HEK293 (cell line): ENCODE measurements at regions not wholly inside any gene's neighbourhood (a gene's known extent, or its start where the extent isn't known, plus 50 kb on each side); places are given as distances from the start of the nearest gene placed in this dataset.

Experiments used
- CTCF ChIP-seq: fragments of 450-650 bp; formaldehyde crosslinking; IDR thresholded peaks from 2 replicates; pipeline ENCODE4 v1.5.1; 2016; ENCODE audit warnings: missing biosample characterization, missing genetic modification characterization
- GLI4 ChIP-seq: fragments of 450-650 bp; formaldehyde crosslinking; IDR thresholded peaks from 2 replicates; pipeline ENCODE4 v1.5.1; 2016; ENCODE audit warnings: missing biosample characterization, missing genetic modification characterization
- HOXA7 ChIP-seq: sonication (generic); formaldehyde crosslinking; IDR thresholded peaks from 2 replicates; pipeline ENCODE4 v1.8.1; 2022; ENCODE audit warnings: missing genetic modification reagents, borderline replicate concordance
- YY1 ChIP-seq: fragments of 450-650 bp; formaldehyde crosslinking; IDR thresholded peaks from 2 replicates; pipeline ENCODE4 v1.5.1; 2018; ENCODE audit warnings: missing biosample characterization, missing genetic modification characterization
- ZFP37 ChIP-seq: fragments of 450-650 bp; formaldehyde crosslinking; IDR thresholded peaks from 2 replicates; pipeline ENCODE4 v1.5.1; 2016; ENCODE audit warnings: missing biosample characterization, missing genetic modification characterization
- ZNF157 ChIP-seq: fragments of 450-650 bp; formaldehyde crosslinking; IDR thresholded peaks from 2 replicates; pipeline ENCODE4 v1.5.1; 2016; ENCODE audit warnings: missing biosample characterization, missing genetic modification characterization
- ZNF214 ChIP-seq: fragments of 450-650 bp; formaldehyde crosslinking; IDR thresholded peaks from 2 replicates; pipeline ENCODE4 v1.5.1; 2017; ENCODE audit warnings: missing biosample characterization, mild to moderate bottlenecking, missing genetic modification characterization, borderline replicate concordance
- ZNF221 ChIP-seq: fragments of 450-650 bp; formaldehyde crosslinking; IDR thresholded peaks from 2 replicates; pipeline ENCODE4 v1.5.1; 2017; ENCODE audit warnings: missing biosample characterization, missing genetic modification characterization, borderline replicate concordance
- ZNF23 ChIP-seq: fragments of 450-650 bp; formaldehyde crosslinking; IDR thresholded peaks from 2 replicates; pipeline ENCODE4 v1.5.1; 2016; ENCODE audit warnings: missing biosample characterization, missing genetic modification characterization, borderline replicate concordance
- ZXDB ChIP-seq: fragments of 450-650 bp; formaldehyde crosslinking; IDR thresholded peaks from 2 replicates; pipeline ENCODE4 v1.5.1; 2016; ENCODE audit warnings: missing biosample characterization, missing genetic modification characterization
- TF ChIP-seq, protein P1 (sequence below): fragments of 450-650 bp; formaldehyde crosslinking; IDR thresholded peaks from 2 replicates; pipeline ENCODE4 v1.5.1; 2016; ENCODE audit warnings: missing biosample characterization, missing genetic modification characterization
- TF ChIP-seq, protein P2 (sequence below): fragments of 450-650 bp; formaldehyde crosslinking; IDR thresholded peaks from 2 replicates; pipeline ENCODE4 v1.5.1; 2016; ENCODE audit warnings: missing biosample characterization, missing genetic modification characterization

DNA sequence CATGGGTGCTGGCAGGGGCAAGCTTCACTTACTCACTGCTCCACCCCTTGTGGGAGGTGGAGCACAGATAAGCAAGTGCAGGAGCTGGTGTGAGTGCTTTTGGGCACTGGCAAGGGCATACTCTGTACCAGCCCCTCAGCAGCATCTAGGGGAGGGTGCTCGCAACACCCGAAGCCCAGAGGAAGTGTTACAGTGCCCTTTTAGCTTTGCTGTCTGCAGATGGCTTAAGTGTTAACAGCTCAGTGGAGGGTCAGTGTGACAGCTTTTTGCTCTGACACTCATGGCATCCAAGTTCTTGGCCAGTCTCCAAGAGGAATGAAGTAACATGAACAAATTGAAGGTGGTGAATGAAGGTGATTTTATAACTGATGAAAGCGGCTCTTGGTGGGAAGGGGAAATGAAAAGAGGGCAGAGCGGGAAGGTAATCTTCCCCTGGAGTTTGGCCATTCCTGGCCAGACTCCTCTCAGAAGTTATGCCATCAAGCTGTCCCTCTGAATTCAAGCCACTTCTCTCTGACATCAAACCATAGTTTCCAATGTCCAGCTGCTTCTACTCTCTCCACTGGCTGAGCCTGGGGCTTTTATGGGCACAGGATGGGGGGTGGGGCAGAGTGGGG, 862.5 kb downstream of the KCNMA1 start:
- TF ChIP-seq ZXDB (tag by site-specific recombination), result no peak
- TF ChIP-seq CTCF (tag by site-specific recombination), result no peak
- no peak for TF ChIP-seq ZFP37
- no peak for TF ChIP-seq ZNF221
- TF ChIP-seq, protein P1, sequence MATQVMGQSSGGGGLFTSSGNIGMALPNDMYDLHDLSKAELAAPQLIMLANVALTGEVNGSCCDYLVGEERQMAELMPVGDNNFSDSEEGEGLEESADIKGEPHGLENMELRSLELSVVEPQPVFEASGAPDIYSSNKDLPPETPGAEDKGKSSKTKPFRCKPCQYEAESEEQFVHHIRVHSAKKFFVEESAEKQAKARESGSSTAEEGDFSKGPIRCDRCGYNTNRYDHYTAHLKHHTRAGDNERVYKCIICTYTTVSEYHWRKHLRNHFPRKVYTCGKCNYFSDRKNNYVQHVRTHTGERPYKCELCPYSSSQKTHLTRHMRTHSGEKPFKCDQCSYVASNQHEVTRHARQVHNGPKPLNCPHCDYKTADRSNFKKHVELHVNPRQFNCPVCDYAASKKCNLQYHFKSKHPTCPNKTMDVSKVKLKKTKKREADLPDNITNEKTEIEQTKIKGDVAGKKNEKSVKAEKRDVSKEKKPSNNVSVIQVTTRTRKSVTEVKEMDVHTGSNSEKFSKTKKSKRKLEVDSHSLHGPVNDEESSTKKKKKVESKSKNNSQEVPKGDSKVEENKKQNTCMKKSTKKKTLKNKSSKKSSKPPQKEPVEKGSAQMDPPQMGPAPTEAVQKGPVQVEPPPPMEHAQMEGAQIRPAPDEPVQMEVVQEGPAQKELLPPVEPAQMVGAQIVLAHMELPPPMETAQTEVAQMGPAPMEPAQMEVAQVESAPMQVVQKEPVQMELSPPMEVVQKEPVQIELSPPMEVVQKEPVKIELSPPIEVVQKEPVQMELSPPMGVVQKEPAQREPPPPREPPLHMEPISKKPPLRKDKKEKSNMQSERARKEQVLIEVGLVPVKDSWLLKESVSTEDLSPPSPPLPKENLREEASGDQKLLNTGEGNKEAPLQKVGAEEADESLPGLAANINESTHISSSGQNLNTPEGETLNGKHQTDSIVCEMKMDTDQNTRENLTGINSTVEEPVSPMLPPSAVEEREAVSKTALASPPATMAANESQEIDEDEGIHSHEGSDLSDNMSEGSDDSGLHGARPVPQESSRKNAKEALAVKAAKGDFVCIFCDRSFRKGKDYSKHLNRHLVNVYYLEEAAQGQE (tag by site-specific recombination), result no peak
- no peak for TF ChIP-seq ZNF23
- TF ChIP-seq HOXA7, result no peak
- TF ChIP-seq YY1 (tag by site-specific recombination), result no peak
- no peak for TF ChIP-seq ZNF157 (tag by site-specific recombination)
- TF ChIP-seq, protein P2, sequence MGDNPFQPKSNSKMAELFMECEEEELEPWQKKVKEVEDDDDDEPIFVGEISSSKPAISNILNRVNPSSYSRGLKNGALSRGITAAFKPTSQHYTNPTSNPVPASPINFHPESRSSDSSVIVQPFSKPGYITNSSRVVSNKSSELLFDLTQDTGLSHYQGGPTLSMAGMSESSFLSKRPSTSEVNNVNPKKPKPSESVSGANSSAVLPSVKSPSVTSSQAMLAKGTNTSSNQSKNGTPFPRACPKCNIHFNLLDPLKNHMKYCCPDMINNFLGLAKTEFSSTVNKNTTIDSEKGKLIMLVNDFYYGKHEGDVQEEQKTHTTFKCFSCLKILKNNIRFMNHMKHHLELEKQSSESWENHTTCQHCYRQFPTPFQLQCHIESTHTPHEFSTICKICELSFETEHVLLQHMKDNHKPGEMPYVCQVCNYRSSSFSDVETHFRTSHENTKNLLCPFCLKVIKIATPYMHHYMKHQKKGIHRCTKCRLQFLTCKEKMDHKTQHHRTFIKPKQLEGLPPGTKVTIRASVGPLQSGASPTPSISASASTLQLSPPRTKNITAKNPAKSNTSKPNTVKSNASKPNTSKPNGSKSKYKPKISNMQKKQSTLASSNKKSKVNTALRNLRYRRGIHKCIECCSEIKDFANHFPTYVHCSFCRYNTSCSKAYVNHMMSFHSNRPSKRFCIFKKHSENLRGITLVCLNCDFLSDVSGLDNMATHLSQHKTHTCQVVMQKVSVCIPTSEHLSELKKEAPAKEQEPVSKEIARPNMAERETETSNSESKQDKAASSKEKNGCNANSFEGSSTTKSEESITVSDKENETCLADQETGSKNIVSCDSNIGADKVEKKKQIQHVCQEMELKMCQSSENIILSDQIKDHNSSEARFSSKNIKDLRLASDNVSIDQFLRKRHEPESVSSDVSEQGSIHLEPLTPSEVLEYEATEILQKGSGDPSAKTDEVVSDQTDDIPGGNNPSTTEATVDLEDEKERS (tag by site-specific recombination), result no peak
- TF ChIP-seq ZNF214 (tag by site-specific recombination), result no peak
- TF ChIP-seq GLI4 (tag by site-specific recombination), result no peak
